GM18951 (cell line): ENCODE measurements at regions not wholly inside any gene's neighbourhood (a gene's known extent, or its start where the extent isn't known, plus 50 kb on each side); places are given as distances from the start of the nearest gene placed in this dataset.
"Not testable (repeated sequence)": the region's sequence is repeated elsewhere in the genome, so short reads cannot be mapped to it uniquely, and the experiment has no call there.

Source experiments
- POLR2A ChIP-seq: IDR thresholded peaks from 4 replicates; pipeline ENCODE4 v1.6.1; 2011; ENCODE audit warnings: mild to moderate bottlenecking; ENCODE audit not compliant: insufficient read length, insufficient read depth; ENCODE audit errors: extremely low read depth
- in situ Hi-C: fragments of 300-500 bp; cut with MboI; formaldehyde crosslinking; loops from one replicate; pipeline ENCODE4 v1.12.0; 2022; ENCODE audit warnings: low sequenced_read_pairs, mixed read lengths, inconsistent platforms; ENCODE audit not compliant: unreplicated experiment

DNA sequence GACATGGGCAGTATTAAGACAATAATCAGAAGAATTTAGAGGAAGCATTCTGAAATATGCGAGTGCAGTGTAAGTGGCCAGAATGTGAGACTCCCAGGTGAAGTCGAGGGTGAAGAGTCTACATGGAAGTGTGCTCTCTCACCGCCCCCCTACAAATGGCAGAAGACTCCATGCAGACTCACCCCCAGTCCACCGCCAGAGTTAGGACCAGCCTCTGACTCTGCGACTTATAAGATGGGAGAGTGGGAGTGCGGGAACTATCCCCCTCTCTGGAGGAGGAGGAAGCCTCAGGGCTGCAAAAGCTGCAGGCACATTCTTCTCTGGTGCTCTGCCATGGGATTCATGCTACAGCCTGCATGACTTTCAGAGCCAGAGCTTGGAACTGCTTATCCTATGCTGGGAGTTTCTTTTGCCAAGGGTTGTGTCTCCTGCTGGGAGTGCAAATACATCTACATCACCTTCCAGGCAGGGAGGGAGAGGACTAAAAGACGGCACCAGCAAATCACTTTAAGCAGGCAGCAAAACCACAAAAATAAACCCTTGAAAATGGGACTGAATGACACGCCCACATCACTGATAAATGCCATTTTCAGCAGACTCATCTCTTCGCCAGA, 206.7 kb upstream of the SULF2 start:
- in situ Hi-C loops = no loop called here

DNA sequence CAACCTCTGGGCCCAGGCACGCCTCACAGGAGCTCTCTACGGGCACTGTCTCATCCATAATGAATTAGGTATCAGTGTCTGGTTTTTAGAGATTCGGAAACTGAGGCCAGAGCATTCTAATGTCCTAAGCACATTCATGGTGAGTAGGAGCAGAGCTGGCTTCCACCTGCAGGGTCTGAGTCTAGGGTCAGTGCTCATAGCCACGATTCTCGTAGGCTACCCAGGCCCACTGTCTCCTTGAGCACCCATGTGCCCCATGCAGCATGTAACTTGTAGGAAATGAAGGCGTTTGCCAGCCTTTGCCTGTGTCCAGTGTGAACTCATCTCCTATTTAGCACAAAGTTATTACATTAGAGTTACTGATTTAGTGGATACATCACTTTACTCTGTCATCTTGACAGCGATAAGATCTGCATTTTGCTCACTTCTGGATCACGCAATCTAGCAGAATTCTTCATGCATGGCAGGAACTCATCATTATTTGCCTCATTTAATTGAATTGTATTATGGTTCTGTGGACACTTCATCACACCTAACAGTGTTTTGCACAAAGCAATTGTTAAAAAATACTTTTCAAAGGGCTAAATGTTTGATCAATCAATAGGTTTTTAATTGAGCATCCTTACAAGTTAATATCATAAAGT, 205.3 kb upstream of the SULF2 start:
- TF ChIP-seq POLR2A = no peak
- in situ Hi-C loops = no loop called here

More for the DNA sequence above, 206.7 kb upstream of the SULF2 start:
- TF ChIP-seq POLR2A = no peak

DNA sequence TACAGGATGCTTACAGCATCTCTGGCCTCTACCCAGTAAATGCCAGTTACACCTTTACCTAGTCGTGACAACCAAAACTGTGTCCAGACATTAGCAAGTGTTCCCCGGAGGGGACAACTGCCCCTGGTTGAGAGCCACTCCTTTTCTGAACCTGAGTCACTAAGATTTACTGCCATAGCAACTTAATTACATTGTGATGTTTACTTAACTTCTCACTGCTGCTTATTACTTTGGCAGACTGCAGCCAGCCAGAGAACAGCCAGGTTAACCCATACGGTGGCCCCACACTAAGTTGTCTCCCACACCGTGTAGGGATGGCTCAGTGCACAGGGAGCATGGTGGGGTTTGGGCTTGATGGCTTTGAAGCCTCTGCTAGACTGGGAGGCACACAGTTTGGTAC, 204.7 kb upstream of the SULF2 start:
- in situ Hi-C loops = no loop called here
- TF ChIP-seq POLR2A = no peak

DNA sequence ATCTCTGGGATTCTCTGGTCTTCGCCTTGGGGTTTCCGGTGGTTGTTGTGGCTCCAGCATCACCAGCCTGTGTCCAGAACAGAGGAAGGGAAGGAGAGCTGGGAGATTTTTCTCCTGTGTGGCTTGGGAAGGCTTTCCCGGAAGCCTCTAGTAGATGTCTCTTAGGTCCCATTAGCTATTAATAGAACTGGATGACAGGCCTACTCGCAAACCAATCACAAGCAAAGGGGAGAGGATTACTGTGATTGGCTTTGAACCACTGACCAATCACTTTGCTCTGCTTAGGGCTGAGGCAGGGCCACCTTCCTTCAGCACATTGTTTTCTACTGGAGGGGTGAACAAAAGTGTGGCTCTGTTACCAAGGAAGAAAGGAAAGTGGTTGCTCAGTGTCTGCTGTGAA, 203.4 kb upstream of the SULF2 start:
- no peak for TF ChIP-seq POLR2A
- in situ Hi-C loops = no loop called here

DNA sequence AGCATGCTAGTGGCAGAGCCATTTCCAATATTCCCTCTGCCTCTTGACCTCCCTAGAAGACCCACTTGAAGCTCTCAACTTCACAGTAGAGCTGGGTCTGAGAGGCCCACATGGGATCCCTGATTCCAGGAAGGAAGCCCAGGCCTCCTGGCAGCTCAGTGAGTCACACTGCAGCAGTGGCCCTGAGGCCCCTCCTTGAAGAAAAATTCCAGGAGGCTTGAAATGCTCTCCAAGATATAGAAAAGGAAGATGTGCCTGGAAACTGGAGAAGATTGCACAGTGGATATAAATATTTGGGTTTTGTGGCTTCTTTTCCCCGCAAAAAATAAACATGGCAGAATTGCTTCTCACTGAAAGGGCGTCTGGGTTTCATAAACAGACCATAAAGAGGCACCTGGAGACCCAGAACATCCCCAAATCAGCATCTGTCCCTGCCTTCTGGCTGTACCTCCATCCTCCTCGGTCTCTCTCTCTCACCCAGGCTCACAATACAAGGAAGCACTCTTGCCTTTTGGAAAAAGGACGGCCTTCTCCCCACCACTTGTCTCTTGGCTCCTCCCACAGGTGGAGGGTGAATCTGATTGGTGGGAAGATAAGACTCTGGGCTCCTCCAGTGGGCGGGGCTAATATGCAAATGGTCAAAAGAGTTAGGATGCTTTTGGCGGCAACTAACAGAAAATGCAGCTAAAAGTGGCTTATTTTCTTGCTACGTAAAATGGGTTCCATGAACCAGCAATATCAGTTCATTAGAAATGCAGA, 200.0 kb upstream of the SULF2 start:
- no peak for TF ChIP-seq POLR2A
- in situ Hi-C loops = no loop called here

DNA sequence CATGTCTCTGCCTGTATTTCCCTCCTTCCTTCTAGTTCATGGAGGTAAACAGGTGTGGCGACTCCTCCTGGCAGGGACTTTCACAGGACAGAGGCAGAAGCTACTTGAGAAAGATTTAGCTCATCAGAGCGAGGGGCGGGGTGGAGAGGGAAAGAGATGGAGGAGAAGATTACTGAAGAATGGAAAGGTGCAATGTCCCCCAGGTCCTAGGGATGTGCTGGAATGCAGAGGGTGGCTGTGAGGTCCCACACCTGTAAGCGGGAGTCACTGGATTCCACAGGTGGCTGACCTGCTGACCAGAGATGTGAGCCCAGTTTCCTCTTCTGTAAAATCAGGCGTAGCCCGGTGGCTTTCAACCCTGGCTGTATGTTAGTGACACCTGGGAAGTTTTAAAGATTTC, 199.2 kb upstream of the SULF2 start:
- in situ Hi-C loops = no loop called here

DNA sequence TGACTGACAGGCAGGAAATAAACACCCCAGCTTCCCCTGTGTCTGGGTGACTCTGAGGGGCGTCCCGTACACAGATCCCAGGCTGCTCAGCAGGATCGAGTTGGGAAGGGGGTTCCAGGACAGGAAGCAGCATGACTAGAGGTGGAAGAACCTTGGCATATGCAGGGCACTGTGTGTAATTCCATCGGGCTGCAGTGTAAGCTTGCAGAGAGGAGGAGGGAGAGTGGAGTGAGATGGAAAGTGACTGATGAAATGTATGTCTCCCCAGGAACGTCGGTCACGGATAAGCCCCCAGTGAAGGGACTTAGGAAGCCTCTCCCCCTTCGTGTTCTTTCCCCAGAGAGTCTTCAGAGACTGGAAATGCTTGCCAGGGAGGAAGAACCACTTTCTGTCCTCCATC, 198.4 kb upstream of the SULF2 start:
- in situ Hi-C loops = not testable (repeated sequence)

More for the DNA sequence above, 199.2 kb upstream of the SULF2 start:
- TF ChIP-seq POLR2A = no peak

DNA sequence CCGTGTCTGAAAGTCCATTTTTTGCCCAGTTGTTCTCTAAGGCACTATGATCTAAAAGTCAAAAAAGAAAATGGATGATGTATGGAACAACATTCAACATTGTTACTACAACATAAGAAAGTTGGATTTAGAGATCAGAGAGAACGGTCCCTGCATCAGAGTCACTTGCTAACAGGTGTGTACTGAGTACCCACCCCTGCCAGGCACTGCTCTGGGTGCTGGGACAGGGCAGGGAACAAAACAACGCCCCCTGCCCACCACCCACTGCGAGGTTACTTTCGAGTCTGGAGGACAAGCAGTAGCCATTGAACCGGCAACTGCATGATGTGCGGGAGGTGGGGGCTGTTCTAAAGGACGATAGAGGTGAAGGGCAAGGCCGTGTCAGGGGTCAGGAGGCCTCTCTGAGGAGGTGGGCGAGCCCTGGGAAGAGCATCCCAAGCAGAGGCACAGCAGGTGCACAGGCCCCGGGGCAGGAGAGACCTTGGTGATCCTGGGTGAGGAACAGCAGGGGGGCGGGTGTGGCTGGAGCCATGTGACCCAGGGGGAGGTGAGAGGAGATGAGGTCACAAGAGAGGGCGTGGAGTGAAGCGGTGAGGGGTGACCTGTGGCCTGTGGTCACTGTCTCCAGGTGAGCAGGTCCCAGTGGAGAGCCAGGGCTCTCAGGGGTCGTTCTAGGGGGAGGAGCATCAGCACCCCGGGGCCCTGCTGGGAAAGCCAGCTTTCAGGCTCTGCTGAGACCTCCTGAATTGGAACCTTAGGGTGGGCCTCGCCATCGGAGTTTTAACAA, 197.5 kb upstream of the SULF2 start:
- in situ Hi-C loops = no loop called here
- TF ChIP-seq POLR2A = no peak

DNA sequence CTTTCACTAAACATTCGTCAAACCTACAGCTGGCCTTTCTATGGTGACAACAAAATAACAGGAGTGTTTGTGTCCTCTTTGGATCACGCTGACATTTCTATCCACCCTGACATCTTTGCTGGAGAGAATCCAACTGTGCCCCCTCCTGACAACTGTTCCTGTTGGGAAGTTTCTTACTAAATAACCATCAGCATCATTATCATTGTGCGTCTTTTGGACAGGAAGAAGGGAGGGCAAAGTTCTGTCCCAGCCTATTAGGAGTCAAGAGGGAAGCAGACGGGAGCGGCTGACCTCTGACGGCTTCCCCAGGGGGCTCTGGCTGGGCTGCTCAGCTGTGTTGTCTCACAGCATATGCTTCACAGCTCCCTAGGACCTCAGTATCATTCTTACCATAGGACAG, 195.9 kb upstream of the SULF2 start:
- no peak for TF ChIP-seq POLR2A
- in situ Hi-C loops = no loop called here

DNA sequence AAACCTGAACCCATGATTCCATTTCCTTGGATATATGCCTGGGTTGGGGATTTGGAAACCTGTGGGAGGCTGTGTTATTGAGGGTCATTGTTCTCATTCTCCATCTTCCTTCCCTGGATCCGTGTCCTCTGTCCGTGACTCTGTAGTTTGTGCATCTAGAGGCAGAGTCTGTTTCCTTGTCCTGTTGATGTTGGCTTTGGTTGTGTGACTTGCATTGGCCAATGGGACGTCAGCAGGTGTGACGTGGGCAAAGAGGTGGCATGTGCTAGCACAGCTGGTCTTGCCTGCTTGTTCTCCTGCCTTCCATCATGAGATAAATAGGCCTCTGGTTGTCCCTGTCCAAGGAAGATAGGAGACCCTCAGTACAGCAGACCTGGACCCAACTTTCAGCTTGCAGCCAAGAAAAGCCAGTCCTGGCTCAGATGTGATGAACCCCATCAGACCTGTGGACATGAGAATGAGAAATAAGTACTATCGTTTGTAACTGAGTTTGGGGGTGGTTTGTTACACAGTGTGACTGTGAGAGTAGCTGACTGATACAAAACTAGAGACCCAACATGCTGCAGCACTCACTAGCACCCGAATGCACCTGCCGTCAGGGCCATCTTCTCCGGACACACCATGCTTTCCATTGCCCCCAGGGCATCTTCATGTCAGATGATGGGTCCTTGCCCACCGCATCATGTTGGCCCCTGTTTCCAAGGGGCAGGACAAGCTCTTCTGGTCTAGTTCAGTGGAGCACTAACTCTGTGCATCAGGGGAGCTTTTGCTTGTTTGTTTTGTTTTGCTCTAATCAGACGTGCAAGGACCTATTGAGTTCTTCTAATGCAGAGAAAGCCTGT, 195.3 kb upstream of the SULF2 start:
- no peak for TF ChIP-seq POLR2A
- in situ Hi-C loops = no loop called here

DNA sequence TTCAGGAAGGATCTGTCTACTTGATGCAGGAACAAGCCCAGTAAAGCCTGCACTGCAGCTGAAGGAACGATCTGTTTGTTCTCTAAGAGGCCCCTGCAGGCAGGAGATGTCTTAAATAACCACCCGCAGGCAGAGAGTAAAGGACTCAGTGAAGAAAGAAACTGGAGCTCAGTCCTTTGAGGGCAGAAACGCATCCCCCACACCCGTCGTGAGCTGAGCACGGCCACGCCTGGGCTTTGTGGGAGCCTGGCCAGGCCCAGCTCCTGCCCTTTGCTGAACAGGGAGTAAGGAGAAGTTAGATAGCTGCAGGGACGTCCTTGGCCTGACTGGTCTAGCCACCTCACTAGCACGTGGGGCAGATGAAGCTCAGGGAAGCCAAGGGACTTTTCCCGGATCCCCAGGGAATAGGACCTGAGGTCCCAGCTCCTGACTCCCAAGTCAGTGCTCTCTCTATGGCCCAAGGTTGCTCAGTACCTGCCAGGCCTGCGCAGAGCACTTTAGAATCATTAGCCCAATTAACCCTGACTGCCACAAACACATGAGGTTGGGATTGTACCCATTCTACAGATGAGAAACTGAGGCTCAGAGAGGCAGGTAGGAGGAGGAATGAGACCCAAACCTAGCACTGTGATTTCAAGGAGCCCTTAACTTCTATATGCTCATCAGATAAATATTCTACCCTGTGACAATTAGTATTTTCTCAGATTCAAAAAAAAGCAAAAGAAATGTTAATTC, 194.2 kb upstream of the SULF2 start:
- in situ Hi-C loops = not testable (repeated sequence)

DNA sequence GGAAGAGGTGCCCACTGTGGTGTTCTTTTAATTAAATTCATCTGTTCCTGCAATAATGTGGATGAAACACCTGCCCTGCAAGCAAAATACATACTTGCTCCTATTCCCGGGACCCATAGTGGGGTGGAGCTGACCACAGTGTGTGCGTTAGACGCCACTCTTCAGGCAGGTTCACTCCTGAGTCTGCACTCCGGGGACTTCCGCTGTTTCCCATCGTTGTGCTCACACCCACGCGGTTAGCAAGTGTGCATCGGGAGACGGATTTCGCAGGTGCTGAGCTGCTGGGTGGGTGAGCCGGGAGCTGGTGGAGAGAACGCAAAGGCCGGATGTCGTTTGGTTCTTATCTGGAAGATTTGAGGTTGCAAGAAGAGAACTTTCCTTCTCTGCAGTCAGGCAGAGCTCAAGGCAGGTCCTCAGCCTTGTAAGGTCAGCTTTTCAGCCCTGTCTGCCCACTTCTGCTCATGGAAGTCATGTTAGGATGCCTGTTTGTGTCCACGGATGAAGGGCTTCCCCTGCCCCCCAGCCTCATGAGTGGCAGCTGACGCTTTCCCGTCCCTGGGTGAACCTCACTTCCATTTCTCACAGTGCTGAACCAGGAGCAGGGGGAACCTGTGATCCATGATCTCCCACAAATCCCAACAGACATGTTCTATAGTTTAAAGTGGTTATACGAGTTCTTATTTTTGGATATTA, 193.3 kb upstream of the SULF2 start:
- in situ Hi-C loops = not testable (repeated sequence)

DNA sequence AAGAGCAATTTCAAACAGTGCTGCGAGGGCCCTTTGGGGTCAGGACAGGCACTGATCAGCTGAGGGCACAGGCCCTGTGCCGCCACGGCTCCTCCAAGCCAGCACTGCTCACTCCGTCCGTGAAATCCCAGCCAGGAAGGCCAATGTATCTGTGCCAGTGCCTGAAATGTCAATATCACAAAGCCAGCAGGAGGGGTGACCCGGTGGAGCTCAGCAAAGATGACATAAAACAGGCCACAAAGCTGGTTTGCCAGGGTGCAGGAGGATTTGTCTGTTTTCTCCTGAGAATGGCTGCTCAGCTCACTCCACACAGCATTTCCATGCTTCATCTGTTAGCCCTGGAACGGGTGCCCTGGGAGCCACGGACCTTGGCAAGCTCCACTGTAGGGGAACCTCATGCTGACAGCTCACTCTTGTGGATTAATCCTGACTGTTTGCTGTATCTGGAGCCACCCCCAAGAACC, 192.5 kb upstream of the SULF2 start:
- in situ Hi-C loops = not testable (repeated sequence)

DNA sequence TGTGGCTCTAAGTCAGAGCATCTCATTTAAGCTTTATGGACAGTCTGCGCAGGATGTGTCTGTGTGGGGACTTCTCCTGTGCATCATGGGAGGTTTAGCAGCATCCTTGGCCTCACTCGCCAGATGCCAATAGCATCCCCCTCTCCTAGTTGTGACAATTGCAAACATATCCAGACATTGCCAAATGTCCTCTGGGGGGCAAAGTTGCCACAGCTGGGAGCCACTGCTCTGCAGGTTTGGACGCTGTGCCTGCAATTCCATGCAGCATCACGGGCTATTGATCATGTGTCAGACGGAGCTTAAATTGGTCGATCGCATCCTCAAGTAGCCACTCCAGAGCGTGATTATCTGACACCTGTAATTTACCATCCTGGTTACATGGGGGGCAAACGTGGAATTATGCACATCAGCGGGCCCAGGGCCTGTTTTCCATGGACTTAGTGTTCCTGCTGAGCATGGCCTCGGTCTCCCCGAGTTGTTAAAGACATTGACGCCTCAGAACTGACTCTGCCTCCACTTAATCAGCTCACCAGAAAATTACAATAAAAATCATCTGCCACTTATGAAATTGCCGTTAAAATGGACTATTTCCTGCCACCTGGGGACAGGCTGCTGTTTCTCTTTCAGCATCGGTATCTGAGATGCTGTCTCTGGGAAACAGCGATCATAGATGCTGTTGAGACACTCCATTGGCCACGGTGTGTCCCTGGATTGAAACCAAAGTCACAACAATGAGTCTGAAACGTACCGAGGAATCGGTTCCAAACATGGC, 191.9 kb upstream of the SULF2 start:
- in situ Hi-C loops = not testable (repeated sequence)
